IMR-90 (cell line): ENCODE measurements at regions not wholly inside any gene's neighbourhood (a gene's known extent, or its start where the extent isn't known, plus 50 kb on each side); places are given as distances from the start of the nearest gene placed in this dataset.

ENCODE experiments used
- ATAC-seq: fragments of 200-7000 bp; cut with Tn5 transposase; 2 replicates; pipeline ENCODE4 v1.9.1; 2020; ENCODE audit warnings: low read depth, mild to moderate bottlenecking, moderate library complexity
- BruUV-seq: library from RNA; stranded (reverse); fragments of 400-500 nt; replicated peaks from 2 replicates; lab custom pipeline; 2021; lab: Mats Ljungman, UMichigan
- CTCF ChIA-PET: fragments of 300-600 bp; formaldehyde crosslinking; extraction: SDS; loops from one replicate; lab custom pipeline; 2021; ENCODE audit warnings: antibody characterized with exemption; lab: Yijun Ruan, JAX
- POLR2A ChIA-PET: fragments of 300-600 bp; sonication (Branson Sonifier 250); formaldehyde crosslinking; loops from one replicate; lab custom pipeline; 2022; ENCODE audit warnings: antibody characterized with exemption; ENCODE audit not compliant: unreplicated experiment; lab: Charles Lee
- DNase-seq: peaks from one replicate; pipeline ENCODE4 v3.0.0; 2013
- H2AFZ ChIP-seq: replicated peaks from 2 replicates; pipeline ENCODE3; 2013; ENCODE audit warnings: low read length, mild to moderate bottlenecking; ENCODE audit not compliant: poor library complexity
- H2AK5ac ChIP-seq: 2 replicates; pipeline ENCODE4 v1.6.1; 2013; ENCODE audit warnings: low read depth, low read length, inconsistent platforms
- H2AK9ac ChIP-seq: replicated peaks from 2 replicates; pipeline ENCODE3; 2013; ENCODE audit warnings: mild to moderate bottlenecking, low read depth, low read length, moderate library complexity; ENCODE audit not compliant: poor library complexity
- H2BK120ac ChIP-seq: 2 replicates; pipeline ENCODE4 v1.6.1; 2013; ENCODE audit warnings: low read depth, low read length, inconsistent platforms
- H2BK15ac ChIP-seq: 3 replicates; pipeline ENCODE4 v1.6.1; 2013; ENCODE audit warnings: low read depth, low read length, inconsistent platforms
- H2BK20ac ChIP-seq: 2 replicates; pipeline ENCODE4 v1.6.1; 2013; ENCODE audit warnings: low read depth, mild to moderate bottlenecking, inconsistent platforms, low read length, moderate library complexity
- H2BK5ac ChIP-seq: 2 replicates; pipeline ENCODE4 v1.6.1; 2013; ENCODE audit warnings: mild to moderate bottlenecking, low read depth, low read length, inconsistent platforms; ENCODE audit not compliant: poor library complexity, severe bottlenecking
- H3K14ac ChIP-seq: replicated peaks from 2 replicates; pipeline ENCODE4 v1.6.1; 2013; ENCODE audit warnings: low read depth, low read length, inconsistent platforms
- H3K18ac ChIP-seq: 2 replicates; pipeline ENCODE4 v1.6.1; 2013; ENCODE audit warnings: low read depth, low read length, control low read depth
- H3K23ac ChIP-seq: 2 replicates; pipeline ENCODE4 v1.6.1; 2013; ENCODE audit warnings: low read depth, low read length, inconsistent platforms
- H3K27ac ChIP-seq: 2 replicates; pipeline ENCODE4 v1.5.1; 2013; ENCODE audit warnings: mild to moderate bottlenecking, control low read depth, low read length; ENCODE audit not compliant: insufficient read depth
- H3K27me3 ChIP-seq: 2 replicates; pipeline ENCODE4 v1.6.1; 2013; ENCODE audit warnings: low read length; ENCODE audit not compliant: control insufficient read depth, insufficient read depth
- H3K36me3 ChIP-seq: 2 replicates; pipeline ENCODE4 v1.6.1; 2013; ENCODE audit warnings: low read length, mixed read lengths; ENCODE audit not compliant: control insufficient read depth, insufficient read depth
- H3K4ac ChIP-seq: 2 replicates; pipeline ENCODE4 v1.6.1; 2013; ENCODE audit warnings: low read depth, low read length, inconsistent platforms
- H3K4me1 ChIP-seq: 2 replicates; pipeline ENCODE4 v1.6.1; 2013; ENCODE audit warnings: low read length, mixed read lengths; ENCODE audit not compliant: control insufficient read depth, insufficient read depth
- H3K4me2 ChIP-seq: 2 replicates; pipeline ENCODE4 v1.6.1; 2013; ENCODE audit warnings: low read depth, mild to moderate bottlenecking, control low read depth, low read length, moderate library complexity
- H3K4me3 ChIP-seq: 2 replicates; pipeline ENCODE4 v1.5.1; 2013; ENCODE audit warnings: low read depth, mild to moderate bottlenecking, control low read depth, low read length, moderate library complexity; ENCODE audit not compliant: insufficient read depth
- H3K56ac ChIP-seq: 2 replicates; pipeline ENCODE4 v1.6.1; 2013; ENCODE audit warnings: low read length, inconsistent platforms; ENCODE audit not compliant: insufficient read depth; ENCODE audit errors: extremely low read depth
- H3K79me1 ChIP-seq, 2 experiments: 2 replicates each; pipeline ENCODE4 v1.6.1; 2013; ENCODE audit warnings: low read length in 2 of 2, inconsistent platforms in 1 of 2, low read depth in 1 of 2
- H3K9ac ChIP-seq: 2 replicates; pipeline ENCODE4 v1.6.1; 2013; ENCODE audit warnings: low read depth, low read length, control low read depth
- H3K9me1 ChIP-seq: 2 replicates; pipeline ENCODE4 v1.6.1; 2013; ENCODE audit warnings: low read length, inconsistent platforms; ENCODE audit not compliant: insufficient read depth
- H3K9me3 ChIP-seq: 2 replicates; pipeline ENCODE4 v1.6.1; 2013; ENCODE audit warnings: low read length; ENCODE audit not compliant: control insufficient read depth, insufficient read depth
- H4K20me1 ChIP-seq: 2 replicates; pipeline ENCODE4 v1.6.1; 2013; ENCODE audit warnings: low read length, inconsistent platforms; ENCODE audit not compliant: insufficient read depth
- H4K5ac ChIP-seq: 2 replicates; pipeline ENCODE4 v1.6.1; 2013; ENCODE audit warnings: mild to moderate bottlenecking, low read depth, low read length, control low read depth
- H4K8ac ChIP-seq, 2 experiments: 2 replicates each; pipeline ENCODE4 v1.6.1; 2013; ENCODE audit warnings: low read depth in 2 of 2, low read length in 2 of 2, control low read depth in 1 of 2, inconsistent platforms in 1 of 2
- H4K91ac ChIP-seq: 2 replicates; pipeline ENCODE4 v1.6.1; 2013; ENCODE audit warnings: low read depth, low read length, inconsistent platforms; ENCODE audit not compliant: insufficient read depth
- BHLHE40 ChIP-seq: fragments of 150-350 bp; IDR thresholded peaks from 2 replicates; pipeline ENCODE4 v1.6.1; 2016; ENCODE audit warnings: mild to moderate bottlenecking, low read depth, low read length
- CEBPB ChIP-seq: IDR thresholded peaks from 2 replicates; pipeline ENCODE4 v1.6.1; 2012; ENCODE audit warnings: low read depth, low read length, improper control_type of control experiment
- CHD1 ChIP-seq: IDR thresholded peaks from 2 replicates; pipeline ENCODE4 v1.6.1; 2012; ENCODE audit warnings: low read depth, low read length, improper control_type of control experiment
- ELK1 ChIP-seq: fragments of 150-350 bp; IDR thresholded peaks from 2 replicates; pipeline ENCODE4 v1.6.1; 2016; ENCODE audit warnings: low read depth, mild to moderate bottlenecking, low read length, moderate library complexity, borderline replicate concordance
- MAFK ChIP-seq: IDR thresholded peaks from 2 replicates; pipeline ENCODE4 v1.6.1; 2012; ENCODE audit warnings: low read depth, low read length, improper control_type of control experiment
- MAZ ChIP-seq: IDR thresholded peaks from 2 replicates; pipeline ENCODE4 v1.6.1; 2012; ENCODE audit warnings: low read depth, mild to moderate bottlenecking, low read length, improper control_type of control experiment, moderate library complexity, borderline replicate concordance
- MXI1 ChIP-seq: IDR thresholded peaks from 2 replicates; pipeline ENCODE4 v1.6.1; 2012; ENCODE audit warnings: low read depth, mild to moderate bottlenecking, low read length, moderate library complexity, borderline replicate concordance
- NFE2L2 ChIP-seq: fragments of 150-350 bp; IDR thresholded peaks from 2 replicates; pipeline ENCODE4 v1.6.1; 2016; ENCODE audit warnings: low read depth, mild to moderate bottlenecking, low read length
- POLR2A ChIP-seq: IDR thresholded peaks from 2 replicates; pipeline ENCODE4 v1.6.1; 2012; ENCODE audit warnings: mild to moderate bottlenecking, low read depth, low read length
- RAD21 ChIP-seq: IDR thresholded peaks from 2 replicates; pipeline ENCODE4 v1.6.1; 2012; ENCODE audit warnings: low read length, improper control_type of control experiment
- RCOR1 ChIP-seq: IDR thresholded peaks from 2 replicates; pipeline ENCODE4 v1.6.1; 2012; ENCODE audit warnings: mild to moderate bottlenecking, low read length, improper control_type of control experiment; ENCODE audit not compliant: insufficient replicate concordance
- RFX5 ChIP-seq: IDR thresholded peaks from 2 replicates; pipeline ENCODE4 v1.8.0; 2012; ENCODE audit warnings: low read depth, mild to moderate bottlenecking, low read length, moderate library complexity
- WGBS, 2 experiments: methylation state at CpG; one replicate each; pipeline versions ENCODE4 v1.1.5 to v1.1.7; 2013; ENCODE audit warnings: missing lambda C conversion rate in 2 of 2; ENCODE audit not compliant: insufficient read length in 1 of 2; ENCODE audit errors: extremely low coverage in 2 of 2; 5-methylcytosine and 5-hydroxymethylcytosine counted together
- dilution Hi-C: fragments of 300-500 bp; cut with HindIII; formaldehyde crosslinking; loops from one replicate; pipeline ENCODE4 v1.14.3; 2018; ENCODE audit warnings: low sequenced_read_pairs; ENCODE audit not compliant: unreplicated experiment
- in situ Hi-C: fragments of 300-500 bp; cut with MboI; formaldehyde crosslinking; loops from 3 replicates; pipeline ENCODE4 v1.14.3; 2019; ENCODE audit warnings: low sequenced_read_pairs, inconsistent platforms, mixed read lengths
- intact Hi-C: fragments of 100-400 bp; cut with micrococcal nuclease; formaldehyde crosslinking; loops from 2 replicates; pipeline ENCODE4 v1.10.0; 2022
- TF ChIP-seq, protein P1 (sequence below): fragments of 150-350 bp; IDR thresholded peaks from 2 replicates; pipeline ENCODE4 v1.6.1; 2017; ENCODE audit warnings: mild to moderate bottlenecking, antibody characterized with exemption, low read length, low read depth
- TF ChIP-seq, protein P2 (sequence below): conservative IDR thresholded peaks from 2 replicates; pipeline ENCODE4 v1.5.1; 2012; ENCODE audit warnings: mild to moderate bottlenecking, low read depth, low read length, improper control_type of control experiment

- no peak overlapping the region for H4K91ac ChIP-seq
- no peak overlapping the region for H4K8ac ChIP-seq
- no peak overlapping the region for H3K23ac ChIP-seq
- no peak overlapping the region for H2AFZ ChIP-seq
- TF ChIP-seq CEBPB (no peak), BHLHE40 (no peak), CHD1 (no peak), MXI1 (no peak), ELK1 (no peak), POLR2A (no peak), RFX5 (no peak), RAD21 (no peak), NFE2L2 (no peak), RCOR1 (no peak), MAZ (no peak), MAFK (no peak)
- TF ChIP-seq, protein P1, sequence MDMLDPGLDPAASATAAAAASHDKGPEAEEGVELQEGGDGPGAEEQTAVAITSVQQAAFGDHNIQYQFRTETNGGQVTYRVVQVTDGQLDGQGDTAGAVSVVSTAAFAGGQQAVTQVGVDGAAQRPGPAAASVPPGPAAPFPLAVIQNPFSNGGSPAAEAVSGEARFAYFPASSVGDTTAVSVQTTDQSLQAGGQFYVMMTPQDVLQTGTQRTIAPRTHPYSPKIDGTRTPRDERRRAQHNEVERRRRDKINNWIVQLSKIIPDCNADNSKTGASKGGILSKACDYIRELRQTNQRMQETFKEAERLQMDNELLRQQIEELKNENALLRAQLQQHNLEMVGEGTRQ: no peak
- TF ChIP-seq, protein P2, sequence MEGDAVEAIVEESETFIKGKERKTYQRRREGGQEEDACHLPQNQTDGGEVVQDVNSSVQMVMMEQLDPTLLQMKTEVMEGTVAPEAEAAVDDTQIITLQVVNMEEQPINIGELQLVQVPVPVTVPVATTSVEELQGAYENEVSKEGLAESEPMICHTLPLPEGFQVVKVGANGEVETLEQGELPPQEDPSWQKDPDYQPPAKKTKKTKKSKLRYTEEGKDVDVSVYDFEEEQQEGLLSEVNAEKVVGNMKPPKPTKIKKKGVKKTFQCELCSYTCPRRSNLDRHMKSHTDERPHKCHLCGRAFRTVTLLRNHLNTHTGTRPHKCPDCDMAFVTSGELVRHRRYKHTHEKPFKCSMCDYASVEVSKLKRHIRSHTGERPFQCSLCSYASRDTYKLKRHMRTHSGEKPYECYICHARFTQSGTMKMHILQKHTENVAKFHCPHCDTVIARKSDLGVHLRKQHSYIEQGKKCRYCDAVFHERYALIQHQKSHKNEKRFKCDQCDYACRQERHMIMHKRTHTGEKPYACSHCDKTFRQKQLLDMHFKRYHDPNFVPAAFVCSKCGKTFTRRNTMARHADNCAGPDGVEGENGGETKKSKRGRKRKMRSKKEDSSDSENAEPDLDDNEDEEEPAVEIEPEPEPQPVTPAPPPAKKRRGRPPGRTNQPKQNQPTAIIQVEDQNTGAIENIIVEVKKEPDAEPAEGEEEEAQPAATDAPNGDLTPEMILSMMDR: no peak
- H3K27ac ChIP-seq: no peak overlapping the region
- CTCF ChIA-PET: no interaction called here
- no peaks in the 10 kb centered on the region for H3K79me1 ChIP-seq
- WGBS, 2 experiments: no CpG with 5 or more reads among the region's 11 CpGs
- H3K4ac ChIP-seq: no peak overlapping the region
- H4K5ac ChIP-seq: no peak overlapping the region
- no peak overlapping the region for H3K4me2 ChIP-seq
- H3K18ac ChIP-seq: no peak overlapping the region
- POLR2A ChIA-PET: no interaction called here
- no peaks in the 10 kb centered on the region for H4K20me1 ChIP-seq
- dilution Hi-C loops (no loop called here), intact Hi-C loops (no loop called here), in situ Hi-C loops (no loop called here)
- no peak overlapping the region for H2BK5ac ChIP-seq
- no peak overlapping the region for H3K4me3 ChIP-seq
- DNase-seq (no peak), ATAC-seq (no peak)
- H3K9me3 ChIP-seq: peaks cover 42% of the 10 kb centered on the region
- H3K14ac ChIP-seq: no peak overlapping the region
- H3K36me3 ChIP-seq: no peaks in the 10 kb centered on the region
- BruUV-seq: no TSS peak
- no peaks in the 10 kb centered on the region for H3K27me3 ChIP-seq
- no peak overlapping the region for H2AK9ac ChIP-seq
- H2BK15ac ChIP-seq: no peak overlapping the region
- no peak overlapping the region for H3K9ac ChIP-seq
- no peak overlapping the region for H2BK20ac ChIP-seq
- no peak overlapping the region for H2BK120ac ChIP-seq
- H3K9me1 ChIP-seq: no peaks in the 10 kb centered on the region
- no peak overlapping the region for H3K56ac ChIP-seq
- H2AK5ac ChIP-seq: no peak overlapping the region
- no peaks in the 10 kb centered on the region for H3K4me1 ChIP-seq
Measured at GRCh38 chr10:128518000-128518399, 391.8 kb upstream of the MKI67 start.
